ENCODE measurements at regions not wholly inside any gene's neighbourhood (a gene's known extent, or its start where the extent isn't known, plus 50 kb on each side); places are given as distances from the start of the nearest gene placed in this dataset.
"Not testable (repeated sequence)": the region's sequence is repeated elsewhere in the genome, so short reads cannot be mapped to it uniquely, and the experiment has no call there.

- not testable (repeated sequence) for H3K9ac ChIP-seq (ENCODE audit: low read length)
- WGBS, result 58% methylated on average over 9 of the region's 9 CpGs
These were observed 162.0 kb upstream of the FRG2C start for GRCh38 chr3:75502171-75502570.

GRCh38 chr3:75502769-75503756 lies 161.1 kb upstream of the FRG2C start:
- H2BK5ac ChIP-seq (ENCODE audit: low read depth, low read length, poor library complexity, severe bottlenecking); H3K9me3 ChIP-seq (ENCODE audit: control insufficient read depth, low read length); H3K27ac ChIP-seq (ENCODE audit: low read length, poor library complexity, severe bottlenecking); H3K4ac ChIP-seq (ENCODE audit: low read depth in 1 of 2, low read length in 2 of 2); H3K4me2 ChIP-seq (ENCODE audit: low read length, poor library complexity, severe bottlenecking); H3K23ac ChIP-seq (ENCODE audit: low read length in 2 of 2); H3K4me1 ChIP-seq (ENCODE audit: control insufficient read depth, insufficient read depth, low read depth, low read length); H3K14ac ChIP-seq (ENCODE audit: low read length in 2 of 2); H2BK15ac ChIP-seq (ENCODE audit: low read depth, poor library complexity, severe bottlenecking); H3K36me3 ChIP-seq (ENCODE audit: control insufficient read depth in 1 of 2, insufficient read depth in 2 of 2, low read depth in 1 of 2, low read length in 2 of 2); H3K27me3 ChIP-seq (ENCODE audit: control insufficient read depth in 1 of 2, insufficient read depth in 1 of 2, low read length in 2 of 2); H2AFZ ChIP-seq (ENCODE audit: low read depth, low read length); H3K79me1 ChIP-seq (replicated peaks; ENCODE audit: low read length, poor library complexity, severe bottlenecking); H2BK120ac ChIP-seq (ENCODE audit: low read depth, low read length); H2AK5ac ChIP-seq (ENCODE audit: low read length, severe bottlenecking): not testable (repeated sequence)
- Histone ChIP-seq H4K8ac (ENCODE audit: low read length) (peak overlapping the region; percentile 37), H3K18ac (ENCODE audit: low read depth in 1 of 2, low read length in 2 of 2) (peak overlapping the region; percentile 16 to 48), H3K9ac (ENCODE audit: low read length) (peak overlapping the region; percentile 80), H3K4me3 (ENCODE audit: insufficient read depth in 1 of 2, low read depth in 1 of 2, low read length in 2 of 2) (peak overlapping the region in 1 of 2 experiments; percentile 62), H2BK12ac (ENCODE audit: low read length in 2 of 2) (peak overlapping the region in 1 of 2 experiments; percentile 0), H4K91ac (ENCODE audit: low read length) (peak overlapping the region; percentile 46)
- peak; percentile 71 for DNase-seq
- 32% methylated on average over 18 of the region's 18 CpGs for WGBS

More at GRCh38 chr3:75502171-75502570, 162.0 kb upstream of the FRG2C start:
- not testable (repeated sequence) for H3K27ac ChIP-seq (ENCODE audit: low read length, poor library complexity, severe bottlenecking); H2AFZ ChIP-seq (ENCODE audit: low read depth, low read length); H3K4me2 ChIP-seq (ENCODE audit: low read length, poor library complexity, severe bottlenecking); H3K4me1 ChIP-seq (ENCODE audit: control insufficient read depth, insufficient read depth, low read depth, low read length); H4K91ac ChIP-seq (ENCODE audit: low read length); H4K8ac ChIP-seq (ENCODE audit: low read length); H3K9me3 ChIP-seq (ENCODE audit: control insufficient read depth, low read length); H3K79me1 ChIP-seq (replicated peaks; ENCODE audit: low read length, poor library complexity, severe bottlenecking); H2BK15ac ChIP-seq (ENCODE audit: low read depth, poor library complexity, severe bottlenecking); H3K23ac ChIP-seq (ENCODE audit: low read length in 2 of 2); H3K27me3 ChIP-seq (ENCODE audit: control insufficient read depth in 1 of 2, insufficient read depth in 1 of 2, low read length in 2 of 2); H3K4ac ChIP-seq (ENCODE audit: low read depth in 1 of 2, low read length in 2 of 2); H2BK12ac ChIP-seq (ENCODE audit: low read length in 2 of 2); H3K14ac ChIP-seq (ENCODE audit: low read length in 2 of 2); H3K4me3 ChIP-seq (ENCODE audit: insufficient read depth in 1 of 2, low read depth in 1 of 2, low read length in 2 of 2); H2BK5ac ChIP-seq (ENCODE audit: low read depth, low read length, poor library complexity, severe bottlenecking); H2BK120ac ChIP-seq (ENCODE audit: low read depth, low read length); H3K36me3 ChIP-seq (ENCODE audit: control insufficient read depth in 1 of 2, insufficient read depth in 2 of 2, low read depth in 1 of 2, low read length in 2 of 2); H2AK5ac ChIP-seq (ENCODE audit: low read length, severe bottlenecking)
- peak overlapping the region in 1 of 2 experiments; percentile 54 for H3K18ac ChIP-seq (ENCODE audit: low read depth in 1 of 2, low read length in 2 of 2)
- peak; percentile 55 for DNase-seq

DNA sequence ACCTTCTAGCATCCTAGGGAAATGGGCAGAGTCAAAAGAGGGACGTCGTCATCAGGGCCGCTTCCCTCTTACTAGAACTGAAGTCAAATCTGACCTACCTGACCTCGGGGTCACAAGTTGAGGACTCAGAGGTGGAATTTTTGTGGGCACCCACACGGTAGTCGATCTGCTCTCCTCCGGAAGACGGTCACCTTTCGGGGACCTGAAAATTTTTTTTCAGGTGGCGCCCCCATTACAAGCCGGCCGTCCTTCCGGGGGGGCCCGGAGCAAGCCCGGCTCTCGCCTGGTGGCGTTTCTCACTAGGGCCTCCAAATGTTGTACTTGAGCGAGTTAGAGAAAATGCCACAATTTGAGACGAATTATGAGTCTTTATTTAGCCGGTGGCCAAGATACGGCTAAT lies 157.5 kb upstream of the FRG2C start:
- Histone ChIP-seq H3K4me1 (ENCODE audit: control insufficient read depth, insufficient read depth, low read depth, low read length) (no peaks in the 10 kb centered on the region), H2BK5ac (ENCODE audit: low read depth, low read length, poor library complexity, severe bottlenecking) (no peak overlapping the region), H4K91ac (ENCODE audit: low read length) (no peak overlapping the region), H3K79me1 (replicated peaks; ENCODE audit: low read length, poor library complexity, severe bottlenecking) (no peaks in the 10 kb centered on the region), H3K18ac (ENCODE audit: low read depth in 1 of 2, low read length in 2 of 2) (no peak overlapping the region), H3K9me3 (ENCODE audit: control insufficient read depth, low read length) (peaks cover 6% of the 10 kb centered on the region), H3K4me3 (ENCODE audit: insufficient read depth in 1 of 2, low read depth in 1 of 2, low read length in 2 of 2) (no peak overlapping the region), H3K9ac (ENCODE audit: low read length) (no peak overlapping the region), H2BK15ac (ENCODE audit: low read depth, poor library complexity, severe bottlenecking) (no peak overlapping the region), H2BK120ac (ENCODE audit: low read depth, low read length) (no peak overlapping the region), H3K4ac (ENCODE audit: low read depth in 1 of 2, low read length in 2 of 2) (no peak overlapping the region), H3K27ac (ENCODE audit: low read length, poor library complexity, severe bottlenecking) (no peak overlapping the region), H3K14ac (ENCODE audit: low read length in 2 of 2) (no peak overlapping the region), H3K23ac (ENCODE audit: low read length in 2 of 2) (no peak overlapping the region), H2BK12ac (ENCODE audit: low read length in 2 of 2) (peak overlapping the region in 1 of 2 experiments; percentile 23), H2AFZ (ENCODE audit: low read depth, low read length) (no peak overlapping the region), H3K36me3 (ENCODE audit: control insufficient read depth in 1 of 2, insufficient read depth in 2 of 2, low read depth in 1 of 2, low read length in 2 of 2) (no peaks in the 10 kb centered on the region), H4K8ac (ENCODE audit: low read length) (no peak overlapping the region), H3K27me3 (ENCODE audit: control insufficient read depth in 1 of 2, insufficient read depth in 1 of 2, low read length in 2 of 2) (no peaks in the 10 kb centered on the region), H2AK5ac (ENCODE audit: low read length, severe bottlenecking) (no peak overlapping the region), H3K4me2 (ENCODE audit: low read length, poor library complexity, severe bottlenecking) (no peak overlapping the region)
- 88% methylated on average over 21 of the region's 21 CpGs for WGBS
- DNase-seq, result no peak

DNA sequence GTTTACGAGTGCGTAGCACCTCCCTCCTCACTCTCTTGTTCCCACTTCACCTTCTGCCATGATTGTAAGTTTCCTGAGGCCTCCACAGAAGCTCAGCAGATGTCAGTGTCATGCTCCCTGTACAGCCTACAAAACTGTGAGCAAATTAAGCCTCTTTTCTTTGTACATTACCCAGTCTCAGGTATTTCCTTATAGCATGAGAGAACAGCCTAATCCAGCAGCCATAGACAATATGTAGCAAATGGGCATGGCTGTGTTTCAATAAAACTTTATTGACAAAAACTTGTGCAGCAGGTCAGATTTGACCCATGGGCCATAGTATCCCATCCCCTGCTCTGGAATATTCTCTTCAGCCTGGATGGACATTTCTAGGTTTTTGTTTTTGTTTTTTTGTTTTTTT lies 156.2 kb upstream of the FRG2C start:
- H3K79me1 ChIP-seq (replicated peaks; ENCODE audit: low read length, poor library complexity, severe bottlenecking); H3K23ac ChIP-seq (ENCODE audit: low read length in 2 of 2); H4K8ac ChIP-seq (ENCODE audit: low read length); H3K4me1 ChIP-seq (ENCODE audit: control insufficient read depth, insufficient read depth, low read depth, low read length); H2AK5ac ChIP-seq (ENCODE audit: low read length, severe bottlenecking); H3K4me3 ChIP-seq (ENCODE audit: insufficient read depth in 1 of 2, low read depth in 1 of 2, low read length in 2 of 2); H2BK120ac ChIP-seq (ENCODE audit: low read depth, low read length); H3K27ac ChIP-seq (ENCODE audit: low read length, poor library complexity, severe bottlenecking); H3K36me3 ChIP-seq (ENCODE audit: control insufficient read depth in 1 of 2, insufficient read depth in 2 of 2, low read depth in 1 of 2, low read length in 2 of 2); H3K4me2 ChIP-seq (ENCODE audit: low read length, poor library complexity, severe bottlenecking); H3K4ac ChIP-seq (ENCODE audit: low read depth in 1 of 2, low read length in 2 of 2); H3K14ac ChIP-seq (ENCODE audit: low read length in 2 of 2); H2AFZ ChIP-seq (ENCODE audit: low read depth, low read length); H2BK5ac ChIP-seq (ENCODE audit: low read depth, low read length, poor library complexity, severe bottlenecking); DNase-seq; H3K27me3 ChIP-seq (ENCODE audit: control insufficient read depth in 1 of 2, insufficient read depth in 1 of 2, low read length in 2 of 2); H3K9ac ChIP-seq (ENCODE audit: low read length); H2BK15ac ChIP-seq (ENCODE audit: low read depth, poor library complexity, severe bottlenecking); H2BK12ac ChIP-seq (ENCODE audit: low read length in 2 of 2); H3K18ac ChIP-seq (ENCODE audit: low read depth in 1 of 2, low read length in 2 of 2); H4K91ac ChIP-seq (ENCODE audit: low read length): not testable (repeated sequence)
- H3K9me3 ChIP-seq (ENCODE audit: control insufficient read depth, low read length), result peaks cover 11% of the 10 kb centered on the region
- 88% methylated on average over 2 of the region's 2 CpGs for WGBS

All from mesenchymal stem cell (in vitro differentiated cells and primary cell).